HG03025 (cell line): ENCODE measurements at regions not wholly inside any gene's neighbourhood (a gene's known extent, or its start where the extent isn't known, plus 50 kb on each side); places are given as distances from the start of the nearest gene placed in this dataset.
"Not testable (repeated sequence)": the region's sequence is repeated elsewhere in the genome, so short reads cannot be mapped to it uniquely, and the experiment has no call there.

Experiments used
- ATAC-seq: cut with Tn5 transposase; IDR thresholded peaks from one replicate; pipeline ENCODE4 v1.9.1; 2021; ENCODE audit warnings: mild to moderate bottlenecking, moderate library complexity; ENCODE audit not compliant: unreplicated experiment, low FRiP score

DNA sequence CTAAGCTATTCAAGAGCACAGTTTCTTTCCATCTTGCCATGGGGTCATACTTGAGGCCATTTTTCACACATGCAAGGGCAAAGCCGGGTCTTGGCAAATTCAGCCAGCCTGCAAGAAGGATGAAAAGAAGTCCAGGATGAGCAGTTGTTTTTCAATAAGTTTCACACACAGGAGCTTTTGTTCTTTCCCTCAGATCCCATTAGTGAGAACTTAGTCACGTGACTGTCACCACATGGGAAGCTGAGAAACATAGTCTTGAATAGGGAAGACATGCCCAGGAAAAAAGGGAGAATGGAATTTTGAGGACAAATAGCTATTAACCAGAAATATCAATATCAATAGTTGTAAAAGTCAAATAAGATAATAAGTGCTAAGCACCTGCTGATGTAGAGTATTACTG is 137.7 kb downstream of the AHR start:
- no peak for ATAC-seq

GRCh38 chr7:17437586-17437985 is 139.1 kb downstream of the AHR start:
- no peak for ATAC-seq

- not testable (repeated sequence) for ATAC-seq
These were observed 141.8 kb downstream of the AHR start for GRCh38 chr7:17440025-17440784.

DNA sequence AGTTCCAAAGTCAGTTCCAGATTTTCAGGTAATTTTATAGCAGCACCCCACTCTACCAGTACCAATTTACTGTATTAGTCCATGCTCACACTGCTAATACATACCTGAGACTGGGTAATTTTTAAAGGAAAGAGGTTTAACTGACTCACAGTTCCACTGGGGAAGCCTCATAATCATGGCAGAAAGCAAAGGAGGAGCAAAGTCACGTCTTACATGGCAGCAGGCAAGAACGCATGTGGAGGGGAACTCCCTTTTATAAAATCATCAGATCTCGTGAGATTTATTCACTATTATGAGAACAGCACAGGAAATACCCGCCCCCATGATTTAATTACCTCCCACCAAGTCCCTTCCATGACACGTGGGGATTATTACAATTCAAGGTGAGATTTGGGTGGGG is 142.4 kb downstream of the AHR start:
- ATAC-seq, result no peak

- no peak for ATAC-seq
These were observed 143.1 kb downstream of the AHR start for GRCh38 chr7:17441557-17441956.

GRCh38 chr7:17444151-17444550 is 145.7 kb downstream of the AHR start:
- ATAC-seq, result no peak

GRCh38 chr7:17444673-17445072 is 146.2 kb downstream of the AHR start:
- ATAC-seq, result no peak

DNA sequence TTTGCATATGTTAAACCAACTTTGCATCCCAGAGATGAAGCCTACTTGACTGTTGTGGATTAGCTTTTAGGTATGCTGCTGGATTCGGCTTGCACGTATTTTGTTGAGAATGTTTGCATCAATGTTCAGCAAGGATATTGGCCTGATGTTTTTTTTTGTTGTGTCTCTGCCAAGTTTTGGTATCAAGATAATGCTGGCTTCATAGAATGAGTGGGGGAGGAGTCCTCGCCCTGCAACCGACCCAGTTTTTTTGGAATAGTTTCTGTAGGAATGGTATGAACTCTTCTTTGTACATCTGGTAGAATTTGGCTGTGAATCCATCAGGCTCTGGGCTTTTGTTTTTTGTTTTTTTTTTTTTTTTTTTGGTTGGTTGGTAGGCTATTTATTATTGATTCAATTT is 147.9 kb downstream of the AHR start:
- no peak for ATAC-seq

DNA sequence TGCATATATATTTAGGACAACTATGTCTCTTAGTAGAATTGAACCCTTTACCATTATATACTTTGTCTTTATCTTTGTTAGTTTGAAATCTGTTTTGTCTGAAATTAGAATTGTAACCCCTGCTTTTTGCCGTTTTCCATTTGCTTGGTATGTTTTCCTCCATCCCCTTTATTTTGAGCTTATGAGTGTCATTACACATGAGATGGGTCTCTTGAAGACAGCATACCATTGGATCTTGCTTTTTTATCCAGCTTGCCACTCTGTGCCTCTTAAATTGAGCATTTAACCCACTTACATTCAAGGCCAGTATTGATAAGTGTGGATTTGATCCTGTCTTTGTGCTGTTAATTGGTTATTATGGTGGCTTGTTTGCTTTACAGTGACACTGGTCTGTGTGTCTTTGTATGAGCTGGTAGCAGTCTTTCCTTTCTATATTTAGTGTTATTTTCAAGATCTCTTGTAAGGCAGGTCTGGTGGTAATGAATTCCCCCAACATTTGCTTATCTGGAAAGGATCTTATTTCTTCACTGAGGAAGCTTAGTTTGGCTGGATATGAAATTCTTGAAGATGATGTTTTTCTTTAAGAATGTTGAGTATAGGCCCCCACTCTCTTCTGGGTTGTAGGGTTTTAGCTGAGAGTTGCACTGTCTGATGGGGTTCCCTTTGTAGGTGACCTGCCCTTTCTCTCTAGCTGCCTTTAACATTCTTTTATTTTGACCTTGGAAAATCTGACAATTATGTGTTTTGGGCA is 149.5 kb downstream of the AHR start:
- ATAC-seq, result no peak

GRCh38 chr7:17448479-17449423 is 150.3 kb downstream of the AHR start:
- no peak for ATAC-seq

- ATAC-seq, result no peak
These were observed 158.1 kb downstream of the AHR start for GRCh38 chr7:17456541-17456940.

GRCh38 chr7:17460001-17460400 is 161.5 kb downstream of the AHR start:
- no peak for ATAC-seq

DNA sequence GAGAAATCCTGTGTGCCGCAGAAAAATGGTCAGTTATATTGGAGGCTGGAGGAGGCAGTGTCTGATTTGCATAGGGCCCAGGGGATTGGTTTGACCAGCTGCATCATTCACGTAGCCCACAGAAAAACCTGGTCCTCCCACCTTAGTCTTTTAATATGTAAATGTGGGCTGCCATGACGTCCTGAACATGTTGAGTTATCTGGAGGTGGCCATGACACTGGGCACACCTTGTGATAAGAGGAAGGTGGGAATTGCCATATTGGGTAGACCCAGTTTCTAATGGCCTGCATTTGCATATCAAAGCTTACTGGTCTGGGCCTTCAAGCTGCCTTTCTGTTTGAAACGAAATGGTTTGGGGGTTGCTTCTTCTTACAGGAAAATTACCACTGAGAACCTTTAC is 162.2 kb downstream of the AHR start:
- ATAC-seq, result no peak

DNA sequence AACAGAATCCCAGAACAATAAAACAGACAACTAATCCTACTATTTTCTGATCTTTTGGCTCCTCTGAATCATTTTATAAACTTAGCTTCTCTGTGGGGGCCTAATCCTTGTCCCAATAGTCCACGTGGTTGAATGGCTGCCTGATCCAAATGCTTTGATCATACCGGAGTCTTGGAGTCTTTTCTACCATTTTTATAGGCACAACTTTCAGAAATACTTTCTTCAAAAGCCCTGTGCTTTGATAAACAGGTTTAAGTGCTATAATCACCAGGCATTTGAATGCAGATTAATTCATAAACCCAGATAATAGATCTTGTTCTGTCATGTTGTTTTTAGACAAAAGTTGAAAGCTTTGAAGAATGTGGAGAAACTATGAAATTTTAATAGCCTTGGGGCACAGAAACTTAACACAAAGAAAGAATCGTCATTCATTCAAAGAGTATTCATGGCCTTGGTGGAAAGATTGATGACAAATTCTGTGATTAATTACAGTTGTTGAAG is 163.7 kb downstream of the AHR start:
- no peak for ATAC-seq

DNA sequence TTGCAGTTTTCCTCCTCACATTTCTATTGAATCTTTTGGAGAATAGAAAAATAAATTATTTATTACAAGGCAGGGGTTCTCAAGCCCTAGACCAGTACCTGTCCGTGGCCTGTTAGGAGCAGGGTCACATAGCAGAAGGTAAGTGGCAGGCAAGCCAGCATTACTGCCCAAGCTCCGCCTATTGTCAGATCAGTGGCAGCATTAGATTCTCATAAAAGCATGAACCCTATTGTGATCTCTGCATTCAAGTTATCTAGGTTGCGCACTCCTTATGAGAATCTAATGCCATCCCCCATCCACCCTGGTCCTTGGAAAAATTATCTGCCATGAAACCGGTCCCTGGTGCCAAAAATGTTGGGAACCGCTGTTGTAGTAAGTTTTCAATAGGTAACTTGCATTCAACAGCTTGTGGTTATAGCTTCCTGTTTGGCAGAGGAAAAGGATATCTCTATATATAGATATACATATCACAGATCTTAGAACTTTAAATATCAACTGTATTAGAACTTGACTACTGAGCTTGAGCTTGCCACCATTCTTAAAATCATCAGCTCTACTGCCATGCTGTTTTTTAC is 165.1 kb downstream of the AHR start:
- no peak for ATAC-seq

- ATAC-seq, result no peak
These were observed 167.8 kb downstream of the AHR start for GRCh38 chr7:17466216-17466615.

GRCh38 chr7:17467386-17467945 is 169.0 kb downstream of the AHR start:
- no peak for ATAC-seq

DNA sequence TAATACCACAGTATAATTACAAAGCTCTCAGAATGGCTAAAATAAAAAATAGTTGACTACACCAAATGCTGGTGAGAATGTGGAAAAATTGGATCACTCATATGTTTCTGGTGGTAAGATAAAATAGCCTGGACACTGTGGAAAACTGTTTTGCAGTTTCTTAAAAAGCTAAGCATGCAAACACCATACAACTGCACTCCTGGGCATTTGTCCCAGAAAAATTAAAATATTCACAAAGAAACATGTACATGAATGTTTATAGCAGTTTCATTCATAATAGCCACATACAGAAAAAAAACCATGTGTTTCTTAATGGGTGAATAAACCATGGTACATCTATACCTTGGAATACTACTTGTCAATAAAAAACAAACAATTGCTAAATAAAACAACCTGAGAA is 172.9 kb downstream of the AHR start:
- no peak for ATAC-seq

DNA sequence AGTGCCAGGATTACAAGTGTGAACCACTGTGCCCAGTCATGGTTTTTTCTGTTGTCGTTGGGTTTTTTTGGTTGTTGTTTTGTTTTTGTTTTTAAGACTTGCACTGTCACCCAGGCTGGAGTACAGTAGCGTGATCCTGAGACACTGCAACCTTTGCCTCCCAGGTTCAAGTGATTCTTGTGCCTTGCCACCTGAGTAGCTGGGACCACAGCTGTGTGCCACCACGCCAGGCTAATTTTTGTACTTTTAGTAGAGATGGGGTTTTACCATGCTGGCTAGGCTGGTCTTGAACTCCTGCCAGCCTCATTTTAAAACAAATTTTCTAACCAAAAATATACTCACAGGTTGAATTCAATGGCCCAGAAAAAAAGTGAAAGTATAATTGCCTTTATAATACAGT is 174.1 kb downstream of the AHR start:
- no peak for ATAC-seq

- no peak for ATAC-seq
These were observed 174.5 kb downstream of the AHR start for GRCh38 chr7:17472939-17473338.
